ENCODE measurements at regions not wholly inside any gene's neighbourhood (a gene's known extent, or its start where the extent isn't known, plus 50 kb on each side); places are given as distances from the start of the nearest gene placed in this dataset.

- H3K36me3 Mint-ChIP-seq (ENCODE audit: low read depth): no peaks in the 10 kb centered on the region
- no peaks in the 10 kb centered on the region for H3K27me3 ChIP-seq (ENCODE audit: control insufficient read depth, insufficient read depth, low read length, poor library complexity, severe bottlenecking)
- no peak for TF ChIP-seq CTCF (conservative IDR thresholded peaks at IDR 0.05)
- no peak overlapping the region for H3K27ac ChIP-seq (ENCODE audit: low read depth, low read length)
- H3K9me3 ChIP-seq (ENCODE audit: control insufficient read depth, low read length): no peaks in the 10 kb centered on the region
- H3K4me3 ChIP-seq (ENCODE audit: low read length): no peak overlapping the region
- no peak for DNase-seq
- H3K27me3 Mint-ChIP-seq (ENCODE audit: insufficient read depth): peaks cover 4% of the 10 kb centered on the region
- no peaks in the 10 kb centered on the region for H3K36me3 ChIP-seq (ENCODE audit: control insufficient read depth, insufficient read depth, low read length)
- 95% methylated on average over 4 of the region's 4 CpGs; no CpG with 5 or more reads in 1 of the 2 experiments for WGBS, 2 experiments (ENCODE audit: insufficient coverage in 1 of 2, insufficient read length in 1 of 2)
- no peaks in the 10 kb centered on the region for H3K4me1 ChIP-seq (ENCODE audit: control insufficient read depth, insufficient read depth, low read length)
- H3K9ac ChIP-seq (ENCODE audit: extremely low read depth, low read length, poor library complexity, severe bottlenecking): no peak overlapping the region
- no peaks in the 10 kb centered on the region for H3K9me3 Mint-ChIP-seq
- no peaks in the 10 kb centered on the region for H3K4me1 Mint-ChIP-seq
- H3K27ac Mint-ChIP-seq: no peak overlapping the region
- no peak overlapping the region for H3K4me3 Mint-ChIP-seq
Measured at GRCh38 chr2:7288484-7288883, 371.3 kb downstream of the RNF144A start.

- TF ChIP-seq CTCF (conservative IDR thresholded peaks at IDR 0.05): no peak
Measured at GRCh38 chr2:7289697-7290096, 372.5 kb downstream of the RNF144A start.

GRCh38 chr2:7292154-7292691 lies 375.0 kb downstream of the RNF144A start:
- H3K36me3 Mint-ChIP-seq (ENCODE audit: low read depth): no peaks in the 10 kb centered on the region
- DNase-seq: no peak

More at GRCh38 chr2:7289697-7290096, 372.5 kb downstream of the RNF144A start:
- H3K4me1 ChIP-seq (ENCODE audit: control insufficient read depth, insufficient read depth, low read length): no peaks in the 10 kb centered on the region
- no peak for DNase-seq
- no peaks in the 10 kb centered on the region for H3K27me3 ChIP-seq (ENCODE audit: control insufficient read depth, insufficient read depth, low read length, poor library complexity, severe bottlenecking)
- Mint-ChIP-seq H3K4me1 (no peaks in the 10 kb centered on the region), H3K36me3 (ENCODE audit: low read depth) (no peaks in the 10 kb centered on the region), H3K27ac (no peak overlapping the region), H3K9me3 (no peaks in the 10 kb centered on the region), H3K27me3 (ENCODE audit: insufficient read depth) (peaks cover 8% of the 10 kb centered on the region), H3K4me3 (no peak overlapping the region)
- H3K36me3 ChIP-seq (ENCODE audit: control insufficient read depth, insufficient read depth, low read length): no peaks in the 10 kb centered on the region
- H3K9me3 ChIP-seq (ENCODE audit: control insufficient read depth, low read length): no peaks in the 10 kb centered on the region
- no peak overlapping the region for H3K27ac ChIP-seq (ENCODE audit: low read depth, low read length)
- H3K9ac ChIP-seq (ENCODE audit: extremely low read depth, low read length, poor library complexity, severe bottlenecking): no peak overlapping the region
- WGBS, 2 experiments (ENCODE audit: insufficient coverage in 1 of 2, insufficient read length in 1 of 2): 89 to 96% methylated on average over 7 of the region's 7 CpGs
- H3K4me3 ChIP-seq (ENCODE audit: low read length): no peak overlapping the region

More at GRCh38 chr2:7292154-7292691, 375.0 kb downstream of the RNF144A start:
- H3K27ac Mint-ChIP-seq: no peak overlapping the region
- Histone ChIP-seq H3K9me3 (ENCODE audit: control insufficient read depth, low read length) (no peaks in the 10 kb centered on the region), H3K27ac (ENCODE audit: low read depth, low read length) (no peak overlapping the region), H3K9ac (ENCODE audit: extremely low read depth, low read length, poor library complexity, severe bottlenecking) (no peak overlapping the region), H3K36me3 (ENCODE audit: control insufficient read depth, insufficient read depth, low read length) (no peaks in the 10 kb centered on the region), H3K4me3 (ENCODE audit: low read length) (no peak overlapping the region), H3K27me3 (ENCODE audit: control insufficient read depth, insufficient read depth, low read length, poor library complexity, severe bottlenecking) (no peaks in the 10 kb centered on the region), H3K4me1 (ENCODE audit: control insufficient read depth, insufficient read depth, low read length) (no peaks in the 10 kb centered on the region)
- no peak overlapping the region for H3K4me3 Mint-ChIP-seq
- 91% methylated on average over 4 to 7 of the region's 7 CpGs for WGBS, 2 experiments (ENCODE audit: insufficient coverage in 1 of 2, insufficient read length in 1 of 2)
- H3K9me3 Mint-ChIP-seq: no peaks in the 10 kb centered on the region
- TF ChIP-seq CTCF (conservative IDR thresholded peaks at IDR 0.05): no peak
- H3K27me3 Mint-ChIP-seq (ENCODE audit: insufficient read depth): peaks cover 8% of the 10 kb centered on the region
- H3K4me1 Mint-ChIP-seq: no peaks in the 10 kb centered on the region

All from endodermal cell (in vitro differentiated cells).